HG02981 (cell line): ENCODE measurements at regions not wholly inside any gene's neighbourhood (a gene's known extent, or its start where the extent isn't known, plus 50 kb on each side); places are given as distances from the start of the nearest gene placed in this dataset.

Source experiments
- ATAC-seq: cut with Tn5 transposase; IDR thresholded peaks from one replicate; pipeline ENCODE4 v1.9.1; 2021; ENCODE audit warnings: mild to moderate bottlenecking, moderate library complexity; ENCODE audit not compliant: unreplicated experiment

- ATAC-seq, result no peak
Measured at GRCh38 chr11:112770033-112770432, 191.2 kb upstream of the NCAM1 start.

DNA sequence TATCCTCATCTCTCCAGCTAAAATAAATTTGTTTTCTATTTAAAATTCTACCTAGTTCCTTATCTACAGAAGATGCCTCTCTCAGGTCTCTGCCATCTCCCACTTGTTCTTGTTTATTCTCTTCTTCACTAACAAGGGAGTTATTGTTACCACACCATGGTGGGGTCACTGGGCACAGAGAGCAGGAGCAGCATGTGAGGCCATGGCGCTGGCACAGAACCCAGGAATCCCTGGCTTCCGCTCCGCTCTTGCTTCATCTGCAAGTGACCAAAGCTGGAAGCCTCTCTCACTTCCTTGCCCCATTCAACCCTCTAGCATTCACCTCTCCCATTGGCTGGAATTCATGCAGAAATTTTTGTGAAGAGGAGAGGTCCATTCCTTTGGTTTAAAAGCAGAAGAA lies 190.7 kb upstream of the NCAM1 start:
- no peak for ATAC-seq

DNA sequence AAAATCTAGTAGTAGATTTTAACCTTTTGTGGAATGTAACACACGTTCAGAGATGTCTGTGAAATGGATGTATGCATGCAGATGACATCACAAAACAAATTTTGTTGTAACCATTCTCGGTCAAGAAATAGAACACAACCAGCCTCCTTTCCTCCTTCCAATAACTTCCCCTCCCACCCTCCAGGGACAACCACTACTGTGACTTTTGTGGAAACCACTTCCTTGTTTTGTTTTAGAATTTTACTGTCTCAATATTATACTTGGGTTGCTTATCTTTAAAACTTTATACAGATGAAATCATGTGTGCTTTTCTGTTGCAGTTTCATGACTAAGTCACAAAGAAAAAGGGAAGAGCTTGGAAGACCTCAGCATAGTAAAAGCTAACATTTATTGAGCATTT lies 189.4 kb upstream of the NCAM1 start:
- no peak for ATAC-seq

DNA sequence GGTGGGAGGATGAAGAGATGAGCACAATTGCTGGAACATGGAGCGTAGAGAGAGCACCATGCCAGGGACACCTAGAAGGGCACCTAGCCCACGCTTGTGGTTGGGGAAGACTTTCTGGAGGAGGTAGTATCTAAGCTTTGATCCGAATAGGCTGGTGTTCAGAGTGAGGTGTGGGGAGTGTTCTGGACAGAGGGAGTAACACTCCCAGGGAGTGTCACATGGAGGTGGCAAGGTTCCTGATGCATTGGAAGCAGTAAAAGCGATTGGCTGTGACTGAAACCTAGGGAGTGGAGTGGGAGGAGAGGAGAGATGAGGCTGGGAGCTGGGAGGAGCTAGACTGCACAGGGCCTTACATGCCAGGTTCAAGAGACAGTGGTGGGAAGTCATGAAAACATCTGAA lies 188.0 kb upstream of the NCAM1 start:
- no peak for ATAC-seq

- ATAC-seq, result no peak
Measured at GRCh38 chr11:112776834-112777233, 184.4 kb upstream of the NCAM1 start.

DNA sequence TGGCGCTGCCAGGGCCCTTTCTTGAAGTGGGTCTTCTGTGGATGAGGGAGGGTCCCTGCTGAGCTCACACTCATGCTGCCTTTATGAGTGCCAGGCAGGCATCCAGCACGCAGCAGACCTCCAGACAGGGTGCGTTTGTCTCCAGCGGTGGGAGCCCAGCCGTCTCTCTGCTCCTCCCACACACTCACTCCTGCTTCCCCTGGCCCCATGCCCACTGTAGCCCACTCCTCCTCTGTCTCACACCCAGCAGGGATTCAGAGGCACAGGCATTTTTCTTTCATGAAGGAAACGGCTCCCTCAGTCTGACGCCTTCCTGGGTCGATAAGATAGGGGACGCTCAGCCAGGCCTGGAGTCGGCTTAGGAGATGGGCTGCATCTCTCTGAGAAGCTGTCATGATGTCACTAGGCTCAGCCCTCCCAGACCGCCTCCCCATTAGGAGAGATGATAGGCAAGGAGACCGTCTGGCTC lies 183.9 kb upstream of the NCAM1 start:
- ATAC-seq, result no peak

- no peak for ATAC-seq
Measured at GRCh38 chr11:112778091-112778876, 182.9 kb upstream of the NCAM1 start.

DNA sequence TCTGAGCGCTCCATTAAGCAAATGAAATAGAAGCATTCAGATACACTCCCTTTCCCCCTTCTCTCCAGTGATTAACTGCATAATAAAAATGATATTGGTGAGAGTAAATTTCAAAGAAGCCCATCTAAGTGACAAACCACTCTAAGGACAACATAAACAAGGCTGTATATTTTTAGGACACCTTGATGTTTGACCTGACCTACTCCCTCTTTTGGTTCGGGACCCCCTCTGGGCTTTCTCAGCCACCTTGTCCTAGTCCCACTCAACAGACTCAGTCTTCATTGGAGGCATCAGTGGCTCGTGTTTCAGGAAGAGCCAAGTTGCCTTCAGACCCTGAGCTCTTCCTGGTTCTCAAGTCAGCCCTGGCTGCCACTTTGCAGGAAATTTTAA lies 182.3 kb upstream of the NCAM1 start:
- ATAC-seq, result no peak

GRCh38 chr11:112780351-112781087 lies 180.7 kb upstream of the NCAM1 start:
- no peak for ATAC-seq

GRCh38 chr11:112783945-112784322 lies 177.3 kb upstream of the NCAM1 start:
- ATAC-seq, result no peak

DNA sequence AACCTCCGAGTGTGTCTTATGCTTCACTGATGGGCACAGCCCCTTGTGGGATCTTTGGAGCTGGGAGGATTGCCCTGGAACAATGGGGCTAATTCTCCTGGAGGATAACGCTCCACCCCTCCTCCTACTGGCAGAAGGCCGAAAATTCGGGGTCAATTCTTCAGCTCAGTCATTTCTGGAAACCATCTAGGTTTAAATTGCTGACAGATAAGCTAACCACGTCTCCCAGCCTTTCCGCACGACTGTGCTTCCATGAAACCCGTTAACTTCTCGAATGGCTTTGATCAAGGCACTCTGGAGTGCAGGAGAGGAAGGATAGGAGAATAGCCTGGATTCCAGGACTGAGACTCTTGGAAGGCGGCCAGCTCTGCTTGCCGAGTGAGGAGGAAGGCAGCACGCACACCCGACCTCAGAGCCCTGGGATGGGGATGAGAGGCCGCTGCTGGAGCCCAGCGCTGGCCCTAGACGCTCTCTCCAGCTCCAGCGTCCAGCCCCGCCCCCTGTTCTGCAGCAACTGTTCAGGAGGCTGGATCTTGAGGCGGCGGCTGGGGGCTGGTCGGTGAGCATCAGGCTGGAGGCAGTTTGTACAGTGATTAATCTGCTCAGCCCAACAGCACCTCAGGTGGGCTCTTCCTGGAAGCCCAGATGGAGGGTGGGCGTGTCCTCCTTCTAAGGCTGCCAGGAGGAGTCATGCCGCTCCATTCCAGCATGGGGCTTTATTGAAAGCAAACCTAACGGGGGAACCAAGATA lies 176.7 kb upstream of the NCAM1 start:
- no peak for ATAC-seq

GRCh38 chr11:112785149-112785548 lies 176.1 kb upstream of the NCAM1 start:
- no peak for ATAC-seq

DNA sequence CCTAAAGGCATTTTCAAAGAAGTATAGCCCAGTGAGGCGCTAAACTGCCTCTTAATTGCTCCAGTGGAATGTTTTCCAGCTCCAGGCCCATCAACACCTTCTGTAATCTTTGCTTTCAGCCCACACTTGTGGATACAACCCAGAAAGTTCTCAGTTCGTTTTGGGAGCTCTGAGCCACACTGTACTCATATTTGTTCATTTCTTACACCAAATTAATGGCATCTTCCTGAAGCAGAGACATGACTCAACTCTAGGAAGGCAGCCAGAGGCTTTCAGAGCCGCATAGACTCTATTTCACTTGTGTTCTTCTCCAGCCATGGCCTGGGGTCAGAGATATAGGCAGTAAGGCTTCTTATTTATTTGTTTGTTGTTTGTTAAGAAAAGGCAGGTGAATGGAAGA lies 175.5 kb upstream of the NCAM1 start:
- ATAC-seq, result no peak

DNA sequence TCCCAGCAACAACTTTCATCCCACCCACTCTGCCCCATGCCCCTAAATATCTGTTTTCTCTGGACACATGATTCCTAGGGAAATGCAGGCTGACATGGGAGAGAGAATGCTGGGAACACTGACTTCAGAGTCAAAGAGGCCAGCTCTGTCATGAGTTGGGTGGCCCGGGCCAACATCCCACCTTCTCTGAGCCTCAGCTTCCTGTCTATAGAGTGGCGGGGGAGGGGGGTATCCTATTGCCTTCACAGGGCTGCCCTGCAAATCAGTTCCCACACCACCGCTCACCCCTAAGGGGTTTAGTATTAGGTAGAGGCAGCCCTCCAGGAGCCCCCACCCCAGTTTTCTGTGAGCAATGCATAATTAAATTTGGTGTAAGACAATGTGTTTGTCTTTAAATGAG lies 175.0 kb upstream of the NCAM1 start:
- no peak for ATAC-seq

- no peak for ATAC-seq
Measured at GRCh38 chr11:112786886-112787530, 174.2 kb upstream of the NCAM1 start.

DNA sequence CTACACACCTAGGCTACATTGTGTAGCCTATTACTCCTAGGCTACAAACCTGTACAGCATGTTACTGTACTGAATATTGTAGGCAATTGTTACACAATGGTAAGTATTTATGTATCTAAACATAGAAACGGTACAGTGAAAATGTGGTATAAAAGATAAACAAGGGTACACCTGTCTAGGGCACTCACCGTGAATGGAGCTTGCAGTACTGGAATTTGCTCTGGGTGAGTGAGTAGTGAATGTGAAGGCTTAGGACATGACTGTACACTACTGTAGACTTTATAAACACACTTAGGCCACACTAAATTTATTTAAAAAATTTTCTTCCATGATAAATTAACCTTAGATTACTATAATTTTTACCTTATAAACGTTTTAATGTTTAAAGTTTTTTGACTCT lies 171.7 kb upstream of the NCAM1 start:
- no peak for ATAC-seq

GRCh38 chr11:112790286-112790685 lies 170.9 kb upstream of the NCAM1 start:
- no peak for ATAC-seq

GRCh38 chr11:112792070-112792469 lies 169.2 kb upstream of the NCAM1 start:
- no peak for ATAC-seq

GRCh38 chr11:112793416-112793815 lies 167.8 kb upstream of the NCAM1 start:
- no peak for ATAC-seq

DNA sequence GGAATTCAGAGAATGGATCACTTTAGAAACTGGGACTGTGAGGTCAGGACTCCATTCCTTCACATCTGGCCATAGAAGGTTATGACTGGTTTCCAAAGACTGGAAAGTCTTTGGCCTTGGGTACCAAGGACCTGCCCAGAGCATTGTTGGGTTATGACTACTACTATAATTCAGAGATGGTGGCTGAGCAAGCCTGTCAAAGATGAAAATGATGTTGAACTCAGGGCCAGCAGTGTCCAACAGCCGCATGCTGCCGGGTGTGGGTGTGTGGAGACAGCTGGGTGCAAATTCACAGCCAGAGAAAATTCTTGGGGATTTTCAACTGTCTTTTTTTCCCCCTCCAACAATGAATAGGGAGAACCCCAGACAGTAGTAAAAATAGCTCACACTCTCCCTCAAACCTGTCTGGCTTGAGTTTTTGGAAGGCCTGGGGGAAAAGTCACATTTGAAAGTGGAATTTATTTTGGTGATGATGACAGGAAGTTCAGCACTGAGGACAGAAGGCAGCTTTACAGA lies 166.8 kb upstream of the NCAM1 start:
- no peak for ATAC-seq
